Fibroblast of villous mesenchyme (primary cell): ENCODE measurements at regions not wholly inside any gene's neighbourhood (a gene's known extent, or its start where the extent isn't known, plus 50 kb on each side); places are given as distances from the start of the nearest gene placed in this dataset.
"Not testable (repeated sequence)": the region's sequence is repeated elsewhere in the genome, so short reads cannot be mapped to it uniquely, and the experiment has no call there.

Experiments used
- DNase-seq: peaks from one replicate; pipeline ENCODE4 v3.0.0-alpha.2; 2010; ENCODE audit warnings: low read depth
- H3K4me3 ChIP-seq: 2 replicates; pipeline ENCODE4 v1.5.1; 2011; ENCODE audit warnings: low read depth, mild to moderate bottlenecking, low read length
- CTCF ChIP-seq: IDR thresholded peaks from 2 replicates; pipeline ENCODE4 v1.5.1; 2012; ENCODE audit warnings: low read depth, mild to moderate bottlenecking, low read length; ENCODE audit not compliant: insufficient read depth

- no peak for TF ChIP-seq CTCF
- DNase-seq: no peak
- no peak overlapping the region for H3K4me3 ChIP-seq
Measured at GRCh38 chr14:80049055-80049454, 162.2 kb downstream of the DIO2 start.

- no peak for DNase-seq
- no peak for TF ChIP-seq CTCF
Measured at GRCh38 chr14:80047761-80048160, 163.5 kb downstream of the DIO2 start.

DNA sequence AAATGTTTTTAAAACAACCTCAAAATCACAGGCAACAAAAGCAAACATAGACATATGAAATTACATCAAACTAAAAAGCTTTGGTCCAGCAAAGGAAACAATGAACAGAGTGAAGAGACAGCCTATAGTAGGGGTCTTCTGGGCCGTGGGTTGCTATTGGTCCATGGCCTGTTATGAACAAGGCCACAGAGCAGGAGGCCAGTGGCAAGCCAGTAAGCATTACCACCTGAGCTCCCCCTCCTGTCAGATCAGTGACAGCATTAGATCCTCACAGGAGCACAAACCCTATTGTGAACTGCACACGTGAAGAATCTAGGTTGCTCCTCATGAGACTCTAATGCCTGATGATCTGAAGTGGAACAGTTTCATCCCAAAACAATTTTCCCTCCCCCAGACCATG is 174.0 kb downstream of the DIO2 start:
- no peak for TF ChIP-seq CTCF
- DNase-seq: no peak
- no peak overlapping the region for H3K4me3 ChIP-seq

More at GRCh38 chr14:80047761-80048160, 163.5 kb downstream of the DIO2 start:
- H3K4me3 ChIP-seq: no peak overlapping the region

DNA sequence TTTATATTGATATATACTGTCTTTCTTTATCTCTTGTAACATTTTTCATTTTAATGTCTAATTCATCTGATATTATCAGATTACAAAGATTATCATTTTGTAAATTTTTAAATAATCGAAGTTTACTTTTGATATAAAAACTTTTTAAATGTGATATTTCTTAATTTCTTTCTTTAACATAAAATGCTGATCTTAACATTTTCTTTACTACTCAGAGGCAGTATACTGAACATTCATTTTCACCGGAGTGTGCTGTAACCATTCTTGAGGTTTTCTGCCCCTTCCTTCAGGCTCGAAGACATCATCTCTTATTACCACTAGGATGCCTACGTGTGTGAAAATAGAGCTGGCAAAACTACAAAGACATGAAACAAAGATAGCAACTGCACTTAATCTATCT is 186.9 kb downstream of the DIO2 start:
- no peak for TF ChIP-seq CTCF
- no peak overlapping the region for H3K4me3 ChIP-seq
- DNase-seq: no peak

DNA sequence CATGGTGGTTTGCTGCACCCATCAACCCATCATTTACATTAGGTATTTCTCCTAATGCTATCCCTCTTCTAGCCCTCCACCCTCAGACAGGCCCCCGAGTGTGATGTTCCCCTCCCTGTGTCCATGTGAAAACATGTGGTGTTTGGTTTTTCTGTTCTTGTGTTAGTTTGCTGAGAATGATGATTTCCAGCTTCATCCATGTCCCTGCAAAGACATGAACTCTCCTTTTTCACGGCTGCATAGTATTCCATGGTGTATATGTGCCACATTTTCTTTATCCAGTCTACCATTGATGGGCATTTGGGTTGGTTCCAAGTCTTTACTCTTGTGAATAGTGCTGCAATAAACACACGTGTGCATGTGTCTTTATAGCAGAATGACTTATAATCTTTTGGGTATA is 192.8 kb downstream of the DIO2 start:
- not testable (repeated sequence) for DNase-seq, H3K4me3 ChIP-seq

DNA sequence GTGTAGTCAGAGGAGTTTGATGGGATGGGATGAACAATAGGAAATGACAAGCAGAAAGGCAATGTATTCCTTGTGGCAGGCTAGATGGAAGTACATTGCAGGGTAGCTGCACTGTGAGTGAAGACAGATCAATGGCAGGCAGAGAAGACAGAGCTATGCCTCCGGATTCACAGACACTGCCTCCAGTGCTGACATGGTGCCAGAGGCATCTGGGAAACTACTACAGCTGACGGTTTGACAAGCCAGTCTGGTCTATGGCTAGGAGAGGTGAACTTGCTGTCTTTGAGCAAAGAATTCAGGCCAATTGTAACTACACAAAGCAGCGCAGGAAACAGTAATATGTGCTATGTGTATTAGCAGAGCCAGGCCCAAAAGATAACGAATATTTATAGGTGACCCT is 193.5 kb downstream of the DIO2 start:
- DNase-seq: no peak
- H3K4me3 ChIP-seq: no peak overlapping the region
- no peak for TF ChIP-seq CTCF

- DNase-seq, H3K4me3 ChIP-seq: not testable (repeated sequence)
Measured at GRCh38 chr14:80010245-80010644, 201.1 kb downstream of the DIO2 start.

DNA sequence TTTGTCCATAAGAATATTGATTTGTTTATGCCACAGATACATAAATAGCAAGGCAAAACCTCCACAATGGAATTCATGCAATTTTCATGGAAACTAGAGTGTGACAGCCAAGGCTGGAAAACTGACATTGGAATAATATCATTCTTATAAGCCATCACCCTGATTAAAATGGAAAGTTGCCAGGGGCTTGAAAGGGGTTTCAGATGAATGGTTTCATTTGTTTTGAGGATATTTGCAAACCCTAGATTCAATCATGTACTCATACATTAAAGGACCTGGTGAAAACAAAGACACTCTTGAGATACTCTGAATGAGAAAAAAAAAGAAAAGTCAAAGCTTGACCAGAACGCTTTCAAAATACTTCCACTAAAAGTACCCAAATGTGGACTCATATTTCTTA is 205.7 kb downstream of the DIO2 start:
- H3K4me3 ChIP-seq: no peak overlapping the region
- no peak for TF ChIP-seq CTCF
- no peak for DNase-seq
